Neural progenitor cell (in vitro differentiated cells): ENCODE measurements at regions not wholly inside any gene's neighbourhood (a gene's known extent, or its start where the extent isn't known, plus 50 kb on each side); places are given as distances from the start of the nearest gene placed in this dataset.

Experiments used
- EZH2 ChIP-seq: fragments of 200-600 bp; sonication (generic); IDR thresholded peaks from 2 replicates; pipeline ENCODE4 v1.6.1; 2017; ENCODE audit warnings: antibody characterized with exemption, mild to moderate bottlenecking, moderate library complexity
- TF ChIP-seq, protein P1 (sequence below): fragments of 200-600 bp; sonication (generic); IDR thresholded peaks from 2 replicates; pipeline ENCODE4 v1.5.1; 2017; ENCODE audit warnings: antibody characterized with exemption, mild to moderate bottlenecking

DNA sequence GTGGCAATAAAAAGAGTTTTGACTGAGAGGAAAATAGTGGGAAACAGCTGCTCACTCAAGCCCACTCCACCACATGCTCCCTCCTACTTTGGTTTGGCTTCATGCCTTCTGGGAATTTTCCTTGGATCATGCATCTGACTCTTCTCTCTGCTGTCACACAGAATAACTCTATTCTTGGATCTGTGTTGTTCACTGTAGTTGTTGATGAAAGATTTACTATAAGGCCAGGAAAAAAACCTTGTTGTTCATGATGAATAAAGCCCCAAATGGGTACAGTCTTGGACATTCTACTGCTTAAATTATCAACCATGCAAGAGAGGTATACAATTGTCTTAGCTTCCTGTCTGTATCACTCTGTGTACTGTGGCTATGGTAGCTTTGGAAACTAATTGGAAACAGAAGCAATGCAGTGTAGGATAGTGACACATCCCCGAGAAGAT is 70.5 kb downstream of the TMX1 start:
- TF ChIP-seq, protein P1, sequence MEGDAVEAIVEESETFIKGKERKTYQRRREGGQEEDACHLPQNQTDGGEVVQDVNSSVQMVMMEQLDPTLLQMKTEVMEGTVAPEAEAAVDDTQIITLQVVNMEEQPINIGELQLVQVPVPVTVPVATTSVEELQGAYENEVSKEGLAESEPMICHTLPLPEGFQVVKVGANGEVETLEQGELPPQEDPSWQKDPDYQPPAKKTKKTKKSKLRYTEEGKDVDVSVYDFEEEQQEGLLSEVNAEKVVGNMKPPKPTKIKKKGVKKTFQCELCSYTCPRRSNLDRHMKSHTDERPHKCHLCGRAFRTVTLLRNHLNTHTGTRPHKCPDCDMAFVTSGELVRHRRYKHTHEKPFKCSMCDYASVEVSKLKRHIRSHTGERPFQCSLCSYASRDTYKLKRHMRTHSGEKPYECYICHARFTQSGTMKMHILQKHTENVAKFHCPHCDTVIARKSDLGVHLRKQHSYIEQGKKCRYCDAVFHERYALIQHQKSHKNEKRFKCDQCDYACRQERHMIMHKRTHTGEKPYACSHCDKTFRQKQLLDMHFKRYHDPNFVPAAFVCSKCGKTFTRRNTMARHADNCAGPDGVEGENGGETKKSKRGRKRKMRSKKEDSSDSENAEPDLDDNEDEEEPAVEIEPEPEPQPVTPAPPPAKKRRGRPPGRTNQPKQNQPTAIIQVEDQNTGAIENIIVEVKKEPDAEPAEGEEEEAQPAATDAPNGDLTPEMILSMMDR = no peak
- no peak for TF ChIP-seq EZH2
